HL-60 (cell line): ENCODE measurements at regions not wholly inside any gene's neighbourhood (a gene's known extent, or its start where the extent isn't known, plus 50 kb on each side); places are given as distances from the start of the nearest gene placed in this dataset.

Experiments
- CTCF ChIP-seq: IDR thresholded peaks from one replicate; pipeline ENCODE4 v1.5.1; 2011; ENCODE audit warnings: low read length, control low read depth, inconsistent platforms; ENCODE audit not compliant: insufficient read depth
- GABPA ChIP-seq: IDR thresholded peaks from 2 replicates; pipeline ENCODE4 v1.6.1; 2012; ENCODE audit warnings: low read depth
- POLR2AphosphoS5 ChIP-seq: IDR thresholded peaks from 2 replicates; pipeline ENCODE4 v1.6.1; 2012; ENCODE audit warnings: low read depth
- REST ChIP-seq: IDR thresholded peaks from 2 replicates; pipeline ENCODE4 v1.6.1; 2012; ENCODE audit warnings: low read depth; ENCODE audit not compliant: insufficient replicate concordance
- SPI1 ChIP-seq: IDR thresholded peaks from 2 replicates; pipeline ENCODE4 v1.6.1; 2012; ENCODE audit warnings: low read depth, mild to moderate bottlenecking, borderline replicate concordance

- TF ChIP-seq POLR2AphosphoS5 (no peak), CTCF (no peak), REST (no peak), GABPA (no peak), SPI1 (no peak)
Measured at GRCh38 chr3:144477593-144477992, 506.0 kb downstream of the DIPK2A start.
